ENCODE measurements at regions not wholly inside any gene's neighbourhood (a gene's known extent, or its start where the extent isn't known, plus 50 kb on each side); places are given as distances from the start of the nearest gene placed in this dataset.

- Histone ChIP-seq H2BK5ac (ENCODE audit: low read length) (no peak overlapping the region), H3K27ac (ENCODE audit: low read depth, low read length) (no peak overlapping the region), H2AK5ac (ENCODE audit: low read length) (no peak overlapping the region), H3K4me3 (ENCODE audit: low read length) (no peak overlapping the region), H3K36me3 (ENCODE audit: control insufficient read depth, insufficient read depth, low read length) (no peaks in the 10 kb centered on the region), H3K79me1 (ENCODE audit: low read length) (no peaks in the 10 kb centered on the region), H3K79me2 (ENCODE audit: control insufficient read depth, insufficient read depth, low read length) (no peaks in the 10 kb centered on the region), H3K56ac (ENCODE audit: low read length) (no peak overlapping the region), H3K4ac (ENCODE audit: low read depth, low read length) (no peak overlapping the region), H4K5ac (ENCODE audit: low read length) (no peak overlapping the region), H2BK120ac (ENCODE audit: low read depth, low read length) (no peak overlapping the region), H3K18ac (ENCODE audit: low read length) (no peak overlapping the region), H3K27me3 (ENCODE audit: insufficient read depth, low read length, poor library complexity) (no peaks in the 10 kb centered on the region), H3K23ac (ENCODE audit: low read length) (no peak overlapping the region), H3K9ac (ENCODE audit: low read length) (no peak overlapping the region), H3K4me1 (ENCODE audit: control insufficient read depth, low read depth, low read length) (no peaks in the 10 kb centered on the region), H4K8ac (ENCODE audit: low read depth, low read length) (no peak overlapping the region), H2BK15ac (replicated peaks; ENCODE audit: low read depth) (no peak overlapping the region), H3K4me2 (ENCODE audit: low read length) (no peak overlapping the region)
- WGBS (ENCODE audit: extremely low coverage, insufficient coverage, low lambda C conversion rate): no CpG with 5 or more reads among the region's 1 CpG
- no peak for DNase-seq
These were observed 887.3 kb downstream of the TDRD15 start for GRCh38 chr2:22011048-22011447.

- peak; percentile 26 for DNase-seq
- Histone ChIP-seq H3K4me3 (ENCODE audit: low read length) (no peak overlapping the region), H3K79me1 (ENCODE audit: low read length) (no peaks in the 10 kb centered on the region), H3K23ac (ENCODE audit: low read length) (no peak overlapping the region), H3K4me2 (ENCODE audit: low read length) (no peak overlapping the region), H3K56ac (ENCODE audit: low read length) (no peak overlapping the region), H3K9ac (ENCODE audit: low read length) (no peak overlapping the region), H3K4me1 (ENCODE audit: control insufficient read depth, low read depth, low read length) (no peaks in the 10 kb centered on the region), H3K18ac (ENCODE audit: low read length) (no peak overlapping the region), H3K4ac (ENCODE audit: low read depth, low read length) (no peak overlapping the region), H4K5ac (ENCODE audit: low read length) (no peak overlapping the region), H2BK120ac (ENCODE audit: low read depth, low read length) (no peak overlapping the region), H3K79me2 (ENCODE audit: control insufficient read depth, insufficient read depth, low read length) (no peaks in the 10 kb centered on the region), H2AK5ac (ENCODE audit: low read length) (no peak overlapping the region), H2BK15ac (replicated peaks; ENCODE audit: low read depth) (no peak overlapping the region), H2BK5ac (ENCODE audit: low read length) (no peak overlapping the region), H4K8ac (ENCODE audit: low read depth, low read length) (no peak overlapping the region), H3K27ac (ENCODE audit: low read depth, low read length) (no peak overlapping the region), H3K27me3 (ENCODE audit: insufficient read depth, low read length, poor library complexity) (no peaks in the 10 kb centered on the region), H3K36me3 (ENCODE audit: control insufficient read depth, insufficient read depth, low read length) (no peaks in the 10 kb centered on the region)
- no CpG with 5 or more reads among the region's 6 CpGs for WGBS (ENCODE audit: extremely low coverage, insufficient coverage, low lambda C conversion rate)
These were observed 896.4 kb downstream of the TDRD15 start for GRCh38 chr2:22020091-22020742.

GRCh38 chr2:22027345-22028005 is 903.7 kb downstream of the TDRD15 start:
- Histone ChIP-seq H2BK120ac (ENCODE audit: low read depth, low read length) (no peak overlapping the region), H2BK5ac (ENCODE audit: low read length) (no peak overlapping the region), H3K27me3 (ENCODE audit: insufficient read depth, low read length, poor library complexity) (no peaks in the 10 kb centered on the region), H2BK15ac (replicated peaks; ENCODE audit: low read depth) (no peak overlapping the region), H3K56ac (ENCODE audit: low read length) (no peak overlapping the region), H2AK5ac (ENCODE audit: low read length) (no peak overlapping the region), H4K5ac (ENCODE audit: low read length) (no peak overlapping the region), H3K79me1 (ENCODE audit: low read length) (no peaks in the 10 kb centered on the region), H3K4me3 (ENCODE audit: low read length) (no peak overlapping the region), H3K4me1 (ENCODE audit: control insufficient read depth, low read depth, low read length) (no peaks in the 10 kb centered on the region), H3K23ac (ENCODE audit: low read length) (no peak overlapping the region), H3K4me2 (ENCODE audit: low read length) (no peak overlapping the region), H4K8ac (ENCODE audit: low read depth, low read length) (no peak overlapping the region), H3K9ac (ENCODE audit: low read length) (no peak overlapping the region), H3K4ac (ENCODE audit: low read depth, low read length) (no peak overlapping the region), H3K79me2 (ENCODE audit: control insufficient read depth, insufficient read depth, low read length) (no peaks in the 10 kb centered on the region), H3K18ac (ENCODE audit: low read length) (no peak overlapping the region), H3K27ac (ENCODE audit: low read depth, low read length) (no peak overlapping the region), H3K36me3 (ENCODE audit: control insufficient read depth, insufficient read depth, low read length) (no peaks in the 10 kb centered on the region)
- no CpG with 5 or more reads among the region's 2 CpGs for WGBS (ENCODE audit: extremely low coverage, insufficient coverage, low lambda C conversion rate)
- DNase-seq: peak; percentile 10

DNA sequence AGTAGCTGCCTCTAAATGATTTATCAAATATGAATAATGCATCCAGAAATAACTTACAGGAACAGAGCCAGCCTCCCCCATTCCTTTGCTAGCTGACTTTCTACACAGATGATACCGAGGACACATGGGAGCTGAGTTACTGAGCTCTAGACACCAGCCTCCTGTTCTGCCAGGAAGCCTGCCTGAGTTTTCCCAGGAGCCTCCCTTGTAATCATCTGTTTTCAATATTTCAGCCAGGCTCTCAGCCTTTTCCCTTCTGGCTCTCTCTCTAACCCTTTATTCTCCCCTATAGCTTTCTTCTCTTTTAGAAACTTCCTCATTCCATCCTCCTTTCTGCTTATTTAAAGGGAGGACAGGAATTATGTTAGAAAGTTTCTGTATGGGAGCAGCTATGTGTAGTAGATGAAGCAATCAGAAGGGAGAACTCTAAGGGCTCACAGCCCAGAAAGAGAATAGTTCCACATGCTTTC is 911.6 kb downstream of the TDRD15 start:
- no peak overlapping the region for H3K4me2 ChIP-seq (ENCODE audit: low read length)
- no peak overlapping the region for H3K4ac ChIP-seq (ENCODE audit: low read depth, low read length)
- H2BK5ac ChIP-seq (ENCODE audit: low read length): no peak overlapping the region
- no peaks in the 10 kb centered on the region for H3K36me3 ChIP-seq (ENCODE audit: control insufficient read depth, insufficient read depth, low read length)
- H2BK120ac ChIP-seq (ENCODE audit: low read depth, low read length): no peak overlapping the region
- no peak overlapping the region for H3K27ac ChIP-seq (ENCODE audit: low read depth, low read length)
- H2BK15ac ChIP-seq (replicated peaks; ENCODE audit: low read depth): no peak overlapping the region
- DNase-seq: no peak
- no peak overlapping the region for H4K5ac ChIP-seq (ENCODE audit: low read length)
- peaks cover 1% of the 10 kb centered on the region for H3K4me1 ChIP-seq (ENCODE audit: control insufficient read depth, low read depth, low read length)
- no peak overlapping the region for H4K8ac ChIP-seq (ENCODE audit: low read depth, low read length)
- no peak overlapping the region for H3K4me3 ChIP-seq (ENCODE audit: low read length)
- no peak overlapping the region for H3K56ac ChIP-seq (ENCODE audit: low read length)
- no peaks in the 10 kb centered on the region for H3K27me3 ChIP-seq (ENCODE audit: insufficient read depth, low read length, poor library complexity)
- H3K23ac ChIP-seq (ENCODE audit: low read length): no peak overlapping the region
- no CpG with 5 or more reads among the region's 1 CpG for WGBS (ENCODE audit: extremely low coverage, insufficient coverage, low lambda C conversion rate)
- H3K79me1 ChIP-seq (ENCODE audit: low read length): no peaks in the 10 kb centered on the region
- no peak overlapping the region for H2AK5ac ChIP-seq (ENCODE audit: low read length)
- no peaks in the 10 kb centered on the region for H3K79me2 ChIP-seq (ENCODE audit: control insufficient read depth, insufficient read depth, low read length)
- H3K18ac ChIP-seq (ENCODE audit: low read length): no peak overlapping the region
- H3K9ac ChIP-seq (ENCODE audit: low read length): no peak overlapping the region

DNA sequence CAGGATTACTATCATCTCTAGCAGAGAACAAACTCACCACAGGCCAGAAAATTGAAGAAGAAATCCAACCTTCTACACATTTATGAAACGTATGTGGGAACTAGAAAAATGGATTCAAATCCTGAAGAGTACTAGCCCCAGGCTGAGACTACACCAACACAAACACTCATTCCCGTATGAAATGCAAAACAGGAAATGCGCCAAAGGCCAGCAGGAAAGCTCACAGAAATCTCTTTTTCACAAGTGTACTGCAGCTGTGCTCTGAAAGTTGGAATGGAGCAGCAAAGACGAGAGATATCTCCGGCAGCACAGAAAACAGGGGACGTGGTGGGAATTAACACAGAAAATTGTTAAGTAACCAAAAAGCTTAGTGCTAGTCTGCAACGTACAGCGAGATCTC is 913.5 kb downstream of the TDRD15 start:
- H3K4ac ChIP-seq (ENCODE audit: low read depth, low read length): no peak overlapping the region
- H2BK120ac ChIP-seq (ENCODE audit: low read depth, low read length): no peak overlapping the region
- no peak overlapping the region for H3K4me3 ChIP-seq (ENCODE audit: low read length)
- H3K9ac ChIP-seq (ENCODE audit: low read length): no peak overlapping the region
- H3K27me3 ChIP-seq (ENCODE audit: insufficient read depth, low read length, poor library complexity): no peaks in the 10 kb centered on the region
- H3K4me2 ChIP-seq (ENCODE audit: low read length): no peak overlapping the region
- no peaks in the 10 kb centered on the region for H3K36me3 ChIP-seq (ENCODE audit: control insufficient read depth, insufficient read depth, low read length)
- no peak overlapping the region for H4K8ac ChIP-seq (ENCODE audit: low read depth, low read length)
- no peak overlapping the region for H2BK5ac ChIP-seq (ENCODE audit: low read length)
- peaks cover 1% of the 10 kb centered on the region for H3K4me1 ChIP-seq (ENCODE audit: control insufficient read depth, low read depth, low read length)
- H2BK15ac ChIP-seq (replicated peaks; ENCODE audit: low read depth): no peak overlapping the region
- WGBS (ENCODE audit: extremely low coverage, insufficient coverage, low lambda C conversion rate): no CpG with 5 or more reads among the region's 8 CpGs
- H4K5ac ChIP-seq (ENCODE audit: low read length): peak overlapping the region; percentile 39
- H2AK5ac ChIP-seq (ENCODE audit: low read length): no peak overlapping the region
- H3K79me2 ChIP-seq (ENCODE audit: control insufficient read depth, insufficient read depth, low read length): no peaks in the 10 kb centered on the region
- H3K79me1 ChIP-seq (ENCODE audit: low read length): no peaks in the 10 kb centered on the region
- H3K27ac ChIP-seq (ENCODE audit: low read depth, low read length): no peak overlapping the region
- H3K56ac ChIP-seq (ENCODE audit: low read length): no peak overlapping the region
- H3K18ac ChIP-seq (ENCODE audit: low read length): peak overlapping the region; percentile 60
- no peak overlapping the region for H3K23ac ChIP-seq (ENCODE audit: low read length)
- no peak for DNase-seq

GRCh38 chr2:22043784-22044183 is 920.0 kb downstream of the TDRD15 start:
- no peak overlapping the region for H4K5ac ChIP-seq (ENCODE audit: low read length)
- no peak overlapping the region for H3K9ac ChIP-seq (ENCODE audit: low read length)
- no peaks in the 10 kb centered on the region for H3K36me3 ChIP-seq (ENCODE audit: control insufficient read depth, insufficient read depth, low read length)
- no peak overlapping the region for H3K27ac ChIP-seq (ENCODE audit: low read depth, low read length)
- H3K4me2 ChIP-seq (ENCODE audit: low read length): no peak overlapping the region
- H3K79me2 ChIP-seq (ENCODE audit: control insufficient read depth, insufficient read depth, low read length): no peaks in the 10 kb centered on the region
- H2BK15ac ChIP-seq (replicated peaks; ENCODE audit: low read depth): no peak overlapping the region
- H3K79me1 ChIP-seq (ENCODE audit: low read length): no peaks in the 10 kb centered on the region
- no peak overlapping the region for H3K56ac ChIP-seq (ENCODE audit: low read length)
- H3K27me3 ChIP-seq (ENCODE audit: insufficient read depth, low read length, poor library complexity): no peaks in the 10 kb centered on the region
- H3K23ac ChIP-seq (ENCODE audit: low read length): no peak overlapping the region
- no peak overlapping the region for H2BK5ac ChIP-seq (ENCODE audit: low read length)
- no peak for DNase-seq
- H3K18ac ChIP-seq (ENCODE audit: low read length): no peak overlapping the region
- no peak overlapping the region for H3K4me3 ChIP-seq (ENCODE audit: low read length)
- no peak overlapping the region for H4K8ac ChIP-seq (ENCODE audit: low read depth, low read length)
- H2BK120ac ChIP-seq (ENCODE audit: low read depth, low read length): no peak overlapping the region
- H3K4me1 ChIP-seq (ENCODE audit: control insufficient read depth, low read depth, low read length): no peaks in the 10 kb centered on the region
- no peak overlapping the region for H3K4ac ChIP-seq (ENCODE audit: low read depth, low read length)
- no peak overlapping the region for H2AK5ac ChIP-seq (ENCODE audit: low read length)
